ENCODE measurements at regions not wholly inside any gene's neighbourhood (a gene's known extent, or its start where the extent isn't known, plus 50 kb on each side); places are given as distances from the start of the nearest gene placed in this dataset.

DNA sequence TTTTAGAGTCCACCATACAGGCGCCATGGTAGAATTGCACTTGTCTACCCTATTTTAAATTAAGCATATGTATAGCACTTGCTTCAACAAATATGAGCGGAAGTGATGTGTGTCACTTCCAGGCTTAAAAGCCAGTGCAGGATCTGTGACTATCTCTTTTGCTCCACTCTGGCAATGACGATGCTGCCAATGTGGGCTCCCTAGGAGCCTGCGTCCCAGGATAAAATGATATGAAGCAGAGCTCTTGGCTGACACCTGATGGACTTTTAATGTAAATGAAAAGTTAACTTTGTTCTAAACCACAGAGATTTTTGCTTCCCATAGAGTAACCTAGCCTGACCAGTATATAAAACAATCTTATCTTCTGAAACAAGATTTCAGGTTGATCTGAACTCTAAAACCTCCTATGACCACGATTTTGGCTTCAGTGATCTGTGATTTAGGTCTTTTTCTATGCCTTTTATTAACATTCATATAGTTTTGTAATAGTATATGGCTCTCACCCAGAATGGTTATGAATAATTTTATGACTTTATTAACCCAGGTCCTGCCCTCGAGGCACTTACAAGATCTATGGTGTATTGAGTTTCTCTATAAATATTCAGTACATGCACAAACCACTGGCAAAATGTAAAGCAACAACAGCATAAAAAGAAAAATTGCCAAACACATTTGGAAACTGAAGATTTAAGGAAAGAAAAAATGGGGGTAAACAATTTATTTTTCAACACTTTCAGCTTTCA, 422.5 kb upstream of the PIK3C3 start:
- DNase-seq = no peak

DNA sequence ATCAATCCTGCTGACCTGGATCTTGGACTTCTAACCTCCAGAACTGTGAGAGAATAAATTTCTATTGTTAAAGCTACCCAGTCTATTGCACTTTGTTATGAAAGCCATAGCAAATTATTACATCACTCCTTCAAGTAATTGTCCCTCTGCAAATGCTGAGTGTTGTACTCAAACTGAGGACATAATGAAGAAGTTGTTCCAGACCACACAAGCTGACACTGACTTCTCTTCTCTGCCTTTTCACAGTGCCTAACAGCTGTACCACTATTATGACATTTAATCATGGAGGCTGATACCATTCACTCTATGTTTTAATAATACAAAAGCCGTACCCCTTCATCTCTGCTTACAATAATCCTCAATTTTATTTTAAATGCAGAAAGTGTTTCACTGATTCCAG, 424.1 kb upstream of the PIK3C3 start:
- no peak for DNase-seq

DNA sequence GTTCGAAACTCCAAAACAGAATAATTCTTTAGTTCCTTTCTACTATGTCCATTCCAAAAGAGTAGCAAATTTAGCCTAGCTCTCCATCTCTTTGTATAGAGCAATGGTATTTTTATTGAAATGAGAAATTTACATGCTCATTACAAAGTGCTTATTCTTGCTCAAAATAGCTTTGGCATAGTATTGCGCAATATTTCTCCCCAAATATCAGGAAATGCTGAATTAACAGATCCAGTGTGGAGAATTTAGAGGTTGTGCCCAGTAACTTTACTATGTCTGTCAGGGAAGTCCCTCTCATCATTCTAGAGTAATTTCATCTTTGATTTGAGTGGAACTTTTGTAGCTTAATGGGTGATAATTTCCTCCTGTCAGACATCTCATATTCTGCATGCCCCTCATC, 425.9 kb upstream of the PIK3C3 start:
- DNase-seq = no peak

DNA sequence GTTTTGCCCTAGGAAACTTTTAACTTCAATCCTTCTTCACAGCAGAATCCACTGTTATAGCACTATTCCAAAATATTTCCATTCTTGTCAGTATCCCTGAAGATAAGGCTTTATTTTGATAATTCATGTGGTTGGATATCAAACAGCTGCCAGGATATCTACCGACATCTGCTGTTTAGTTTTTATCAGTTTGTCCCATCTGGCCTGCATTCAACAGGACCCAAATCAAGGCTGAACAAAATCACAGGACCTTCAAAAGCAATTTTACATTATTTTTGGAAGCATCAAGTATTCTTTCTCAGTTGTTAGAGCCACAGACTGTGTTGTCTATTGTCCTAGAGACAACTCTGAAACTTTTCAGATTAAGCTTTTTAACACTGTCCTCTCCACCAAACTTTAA, 429.0 kb upstream of the PIK3C3 start:
- DNase-seq = no peak

DNA sequence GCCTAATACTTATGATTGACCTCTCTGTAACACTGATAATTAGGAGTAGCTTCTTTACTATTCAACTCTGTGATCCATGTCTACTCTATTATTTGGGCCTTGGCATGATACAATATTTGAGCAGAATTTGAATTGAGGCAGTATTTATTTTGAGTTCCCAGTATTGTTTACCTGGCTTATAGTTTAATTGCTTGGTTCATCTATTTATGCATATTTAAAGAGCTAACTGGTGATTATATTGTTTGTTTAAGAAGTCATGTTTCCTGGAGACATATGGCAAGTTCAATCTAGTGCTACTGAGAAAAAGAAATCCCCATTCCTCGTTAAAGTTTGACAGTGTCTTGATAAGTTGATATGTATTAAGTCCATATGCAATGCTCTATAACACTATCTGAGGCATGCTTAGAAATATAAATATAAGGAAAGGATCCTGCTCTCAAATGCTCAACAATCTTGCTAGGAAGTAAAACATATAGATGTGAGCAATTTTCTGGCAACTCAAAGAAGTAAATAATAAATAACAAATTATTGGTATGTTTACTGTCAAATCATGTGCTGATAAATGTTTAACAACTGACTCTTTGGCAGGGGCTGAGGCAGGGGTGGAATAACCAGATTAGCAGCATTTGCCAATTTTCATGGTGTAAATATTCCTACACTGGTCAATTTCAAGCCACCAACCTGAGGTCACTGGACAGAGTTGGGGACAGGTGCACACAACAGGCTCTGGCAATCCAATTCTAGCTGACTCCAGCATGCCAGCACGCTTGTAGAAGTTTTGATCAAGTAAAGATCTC, 430.2 kb upstream of the PIK3C3 start:
- no peak for DNase-seq

DNA sequence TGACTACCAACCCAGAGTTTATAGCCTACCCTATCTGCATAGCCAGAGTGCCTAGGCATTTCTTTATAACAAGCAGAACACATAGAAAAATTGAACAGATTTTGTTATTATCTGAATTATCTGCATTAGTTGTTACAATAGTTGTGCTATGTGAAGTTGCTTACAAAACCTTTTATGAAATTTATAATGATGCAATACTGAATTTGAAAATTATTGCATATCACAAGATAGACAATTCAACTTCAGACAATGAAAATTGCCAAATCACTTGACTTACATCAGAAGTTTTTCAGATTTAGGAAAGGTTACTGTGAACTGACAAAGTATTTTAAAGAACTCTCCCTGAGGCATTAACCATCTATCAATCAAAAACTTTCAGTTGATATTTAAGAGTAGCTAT, 437.9 kb upstream of the PIK3C3 start:
- no peak for DNase-seq

DNA sequence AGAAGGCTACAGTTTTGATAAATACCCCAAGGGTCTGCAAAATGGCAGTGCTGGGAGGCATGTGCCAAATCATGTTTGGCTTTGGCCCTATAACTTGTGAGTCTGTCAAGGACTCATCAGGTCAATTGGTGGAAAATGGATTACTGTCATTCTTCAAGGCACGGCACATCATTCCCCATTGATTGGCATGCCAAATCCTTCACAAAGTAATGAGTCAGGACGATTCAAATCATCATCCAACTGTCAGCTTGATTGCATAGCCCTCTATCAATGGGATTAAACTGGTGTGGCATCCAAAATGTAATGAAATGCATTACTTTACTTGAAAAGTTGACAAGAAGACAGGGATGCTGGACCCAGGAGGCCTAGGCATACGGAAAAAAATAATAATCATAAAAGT, 441.6 kb upstream of the PIK3C3 start:
- DNase-seq = no peak

DNA sequence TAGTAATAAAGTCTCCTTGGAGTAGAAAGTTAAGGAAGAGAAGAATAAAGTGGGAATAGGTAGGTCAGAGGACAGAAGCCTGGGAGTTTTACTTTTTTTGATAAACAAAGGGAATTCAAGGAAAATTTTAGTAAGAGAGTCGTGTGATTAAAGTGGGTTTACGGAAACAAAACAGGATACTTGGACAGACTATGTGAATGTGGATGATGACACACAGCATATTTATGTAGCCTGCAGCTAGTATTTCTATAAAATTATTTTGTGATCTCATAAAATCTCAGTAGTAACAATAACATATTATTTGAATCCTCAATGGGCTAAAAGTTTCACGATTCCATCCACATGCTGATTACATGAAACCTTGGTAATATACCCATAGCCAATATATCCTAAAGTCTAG, 450.7 kb upstream of the PIK3C3 start:
- no peak for DNase-seq

DNA sequence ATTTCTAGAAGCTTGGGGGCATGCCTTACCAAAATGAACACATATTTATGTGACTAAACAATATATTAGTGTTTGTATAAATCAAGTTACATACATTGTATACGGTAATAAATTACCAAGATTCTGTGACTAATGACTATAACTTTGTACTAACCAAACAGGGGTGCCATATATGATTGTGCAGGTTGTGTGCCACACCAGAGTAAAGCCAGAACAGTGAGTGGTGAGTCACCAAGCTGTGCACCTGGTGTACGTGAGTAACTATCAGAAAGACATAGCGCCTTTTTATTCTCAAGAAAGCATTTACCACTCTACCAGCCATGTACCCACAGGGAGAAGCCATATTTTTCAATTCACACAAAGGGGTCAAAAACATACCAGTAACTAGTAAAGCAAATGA, 453.2 kb upstream of the PIK3C3 start:
- DNase-seq = no peak

DNA sequence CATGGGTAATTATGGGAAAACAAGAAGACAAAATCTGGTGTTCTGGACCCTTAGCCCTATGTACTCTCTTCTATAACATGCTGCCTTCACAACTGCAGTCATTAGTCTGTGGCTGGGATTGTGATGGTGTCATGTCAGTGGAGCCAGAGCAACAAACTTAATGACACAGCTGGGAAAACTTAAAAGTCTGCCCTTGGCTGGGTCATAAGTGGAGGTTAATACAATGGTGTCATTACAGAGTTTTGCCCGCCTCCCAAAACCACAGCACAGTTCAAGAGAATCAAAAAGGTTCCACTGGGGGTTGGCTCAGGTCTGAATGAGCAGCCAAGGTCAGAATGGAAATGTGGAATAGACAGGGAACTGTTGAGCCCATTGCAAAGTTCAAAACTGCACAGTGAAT, 455.7 kb upstream of the PIK3C3 start:
- DNase-seq = no peak

DNA sequence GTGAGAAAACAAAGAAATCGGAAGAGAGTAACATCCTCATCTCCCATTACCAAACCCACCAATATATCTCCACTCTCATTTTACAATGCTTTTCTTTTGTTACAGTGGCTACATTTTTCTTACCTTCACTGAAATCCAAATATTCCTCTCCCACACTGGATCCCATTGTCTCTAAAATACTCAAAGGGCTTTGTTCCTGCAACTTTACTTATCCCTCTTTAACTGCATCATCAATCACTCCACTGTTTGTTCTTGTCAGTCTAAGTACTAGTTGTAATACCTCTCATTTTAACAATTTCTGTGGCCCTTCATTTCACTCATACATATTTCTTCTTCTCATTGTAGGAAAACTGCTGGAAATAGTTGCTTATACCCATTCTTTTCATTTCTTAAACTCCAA, 464.2 kb upstream of the PIK3C3 start:
- DNase-seq = no peak

DNA sequence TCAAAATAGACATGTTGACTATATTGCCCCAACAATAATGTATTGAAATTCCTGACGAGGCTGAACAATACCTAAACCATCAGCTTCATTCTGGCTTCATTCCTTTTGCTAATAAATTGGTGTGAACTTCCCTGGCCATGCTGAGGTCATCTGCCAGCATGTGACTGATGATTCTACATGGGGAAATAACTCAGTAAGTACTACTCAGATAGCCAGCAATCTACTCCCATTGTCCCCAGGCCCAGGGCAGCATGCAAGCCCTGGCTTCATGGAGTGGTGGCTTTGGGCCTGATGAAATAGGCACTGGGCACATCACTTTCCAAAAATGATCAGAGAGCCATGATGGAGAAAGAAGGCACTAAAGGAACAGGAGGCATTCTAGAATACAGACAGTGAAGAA, 468.5 kb upstream of the PIK3C3 start:
- DNase-seq = no peak

DNA sequence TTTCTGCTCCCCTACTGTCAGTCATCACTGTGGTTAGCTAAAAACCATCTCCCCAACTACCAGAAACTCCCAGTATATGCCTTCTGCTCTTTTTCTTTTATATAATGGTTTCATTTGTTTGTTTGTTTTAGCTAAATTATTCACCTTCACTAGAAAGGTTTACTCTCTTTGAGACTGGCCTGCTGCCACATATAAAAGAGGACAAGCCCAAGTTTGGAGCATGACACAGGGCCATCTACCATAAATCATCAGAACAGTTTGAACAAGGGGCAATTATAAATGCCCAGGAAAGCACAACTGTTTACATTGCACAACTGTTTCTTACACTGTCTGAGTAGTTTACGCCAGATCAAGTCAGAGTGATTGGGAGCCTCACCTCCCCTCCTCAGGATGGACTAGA, 471.0 kb upstream of the PIK3C3 start:
- DNase-seq = no peak

DNA sequence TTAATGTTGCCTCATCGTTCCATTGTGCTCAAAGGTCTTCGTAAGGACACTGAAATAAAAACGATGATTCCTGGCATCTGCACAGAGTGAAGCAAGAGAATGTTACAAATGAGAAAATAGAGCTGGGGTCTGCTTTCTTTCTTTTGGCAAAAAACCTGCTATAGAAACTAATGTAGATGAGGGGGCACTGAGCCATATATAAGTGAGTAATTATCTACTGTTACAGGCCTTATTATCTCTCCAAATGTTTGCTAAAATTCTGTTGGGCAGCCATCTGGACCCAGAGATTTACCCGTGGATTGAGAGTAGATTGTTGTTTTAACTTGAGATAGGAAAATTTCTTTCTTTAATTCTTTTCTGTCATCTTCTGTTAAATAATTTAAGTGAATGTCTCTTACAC, 472.5 kb upstream of the PIK3C3 start:
- no peak for DNase-seq

DNA sequence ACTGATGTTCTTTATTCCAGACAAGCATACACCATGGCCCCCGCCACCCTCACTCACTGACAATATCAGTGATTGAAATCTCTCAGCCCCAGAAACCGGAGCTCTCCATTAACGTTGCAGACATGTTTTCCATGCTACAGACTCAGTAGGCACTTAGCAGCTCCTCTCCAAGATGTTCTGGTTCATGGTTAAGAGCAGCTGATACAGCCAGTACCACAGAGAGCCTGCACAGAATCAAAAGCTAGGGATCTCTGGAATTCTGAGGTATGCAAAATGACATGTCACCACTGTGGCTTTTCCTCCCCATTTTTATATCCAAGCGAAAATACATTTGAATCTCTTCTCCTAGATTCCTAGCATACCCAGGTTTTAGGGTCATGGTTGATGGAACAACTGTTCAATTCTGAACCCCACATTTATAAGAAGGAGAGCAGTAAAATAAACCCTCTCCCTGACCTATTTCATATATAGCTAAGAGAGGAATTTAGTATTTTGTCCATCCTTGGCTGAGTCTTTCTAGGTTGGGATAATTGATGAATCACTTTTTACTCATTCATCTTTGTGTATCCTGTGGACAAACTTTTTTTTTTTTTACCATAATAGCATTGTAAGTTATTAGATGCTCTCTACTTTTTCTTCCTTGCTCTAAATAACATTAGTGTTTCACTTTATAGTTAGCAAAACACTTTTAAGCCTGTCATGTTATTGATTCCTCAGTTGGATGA, 488.4 kb upstream of the PIK3C3 start:
- DNase-seq = no peak

DNA sequence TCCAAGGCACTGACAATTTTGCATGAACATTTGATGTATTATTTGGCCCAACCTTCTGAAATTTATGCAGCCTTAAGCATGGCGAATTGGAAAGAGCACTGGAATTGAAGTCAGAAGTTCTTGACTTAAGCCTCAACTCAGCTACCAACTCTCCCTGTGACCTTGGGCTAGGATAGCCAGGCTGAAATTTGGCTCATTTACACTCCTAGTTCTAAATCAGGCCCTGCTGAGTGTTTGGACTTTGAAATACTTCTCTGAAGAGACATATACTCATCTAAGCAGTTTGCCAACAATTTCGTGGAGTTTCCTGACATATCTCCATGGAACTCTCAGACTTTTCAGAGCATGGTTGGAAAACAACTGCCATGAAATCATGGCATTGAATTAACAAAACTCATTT, 489.6 kb upstream of the PIK3C3 start:
- DNase-seq = no peak

DNA sequence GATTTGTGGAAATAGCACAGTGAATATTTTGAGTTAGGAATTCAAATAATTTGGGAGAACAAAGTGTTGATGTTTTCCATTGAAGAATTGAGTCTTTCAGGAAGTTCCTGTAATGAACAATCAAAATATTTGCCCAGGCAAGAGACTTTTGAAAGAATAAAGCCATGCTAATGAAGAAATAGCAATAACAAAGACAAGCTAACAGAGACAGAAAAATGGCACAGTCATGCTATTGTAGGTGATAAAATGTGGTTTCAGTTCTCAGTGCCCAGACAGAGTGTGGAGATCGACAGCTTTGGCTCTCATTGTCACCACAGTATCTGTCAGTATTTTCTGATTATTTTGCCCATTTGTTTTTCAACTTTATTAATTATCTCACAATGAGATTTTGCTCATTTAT, 490.8 kb upstream of the PIK3C3 start:
- no peak for DNase-seq

DNA sequence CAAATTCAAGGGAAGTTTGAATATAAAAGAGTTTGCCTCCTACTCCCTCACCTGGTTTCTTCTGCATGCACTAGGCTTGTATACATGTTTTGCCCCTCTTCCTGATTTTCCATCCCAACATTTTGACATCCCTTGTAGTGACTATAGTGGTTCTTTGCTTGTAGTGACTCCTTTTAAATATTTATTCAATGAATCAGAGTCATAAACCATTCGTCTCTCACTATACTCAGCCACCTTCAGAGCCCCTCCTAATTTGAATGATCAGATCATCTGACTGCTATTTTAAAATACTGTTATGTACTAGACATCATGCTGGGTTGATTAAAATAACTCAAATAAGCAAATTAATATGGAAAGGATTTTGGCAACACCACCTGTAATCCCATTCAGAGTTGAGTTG, 492.1 kb upstream of the PIK3C3 start:
- DNase-seq = no peak

DNA sequence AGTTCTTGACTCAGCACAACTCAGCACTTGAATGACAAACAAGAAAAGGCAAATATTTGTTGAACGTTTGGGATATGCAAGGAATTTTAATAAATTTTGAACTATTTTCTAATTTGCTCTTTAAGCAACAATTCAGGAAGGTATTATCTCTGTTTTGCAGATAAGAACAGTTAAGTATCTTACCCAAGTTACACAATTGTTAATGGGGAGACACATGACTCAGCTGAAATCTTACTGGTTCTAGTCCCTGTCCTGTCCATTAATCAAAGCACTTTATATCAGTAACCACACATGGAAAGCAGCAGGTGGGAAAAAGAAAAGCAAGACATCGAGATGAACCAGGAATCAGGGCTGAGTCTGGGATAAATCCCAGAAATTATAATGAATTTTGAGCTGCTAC, 493.9 kb upstream of the PIK3C3 start:
- DNase-seq = no peak

DNA sequence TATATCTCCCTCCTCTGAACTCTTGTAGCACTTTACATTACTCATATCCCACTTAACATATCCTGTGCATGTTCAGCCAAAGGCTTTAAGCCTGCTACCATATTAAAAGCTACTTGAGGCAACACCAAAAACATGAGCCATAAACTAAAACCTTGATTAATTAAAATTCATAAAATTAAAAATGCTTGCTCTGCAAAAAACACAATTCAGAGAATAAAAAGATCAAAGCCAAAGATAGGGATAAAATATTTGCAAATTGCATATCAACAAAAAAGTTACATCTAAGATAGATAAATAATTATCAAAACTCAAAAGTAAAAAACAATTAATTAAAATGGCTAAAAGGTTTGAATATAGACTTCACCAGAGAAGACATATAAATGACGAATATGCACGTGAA, 495.4 kb upstream of the PIK3C3 start:
- DNase-seq = no peak

DNA sequence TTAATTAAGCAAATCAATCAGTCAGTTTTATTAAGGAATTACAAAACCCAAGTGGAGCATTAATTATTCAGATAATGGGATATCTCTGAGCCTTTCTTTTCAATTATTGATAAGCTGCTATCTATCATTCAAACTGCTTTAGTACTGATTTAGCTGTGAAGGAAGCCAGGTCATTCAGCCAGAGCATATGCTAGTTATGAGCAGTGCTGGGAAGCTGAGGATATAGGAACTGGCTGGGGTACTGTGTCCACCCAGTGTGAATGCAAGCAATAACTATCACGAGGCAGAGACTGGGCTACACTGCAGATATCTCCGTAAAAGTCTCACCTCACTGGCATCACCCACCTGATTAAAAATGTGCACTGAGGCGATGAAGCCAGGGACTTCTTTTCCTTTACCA, 496.7 kb upstream of the PIK3C3 start:
- no peak for DNase-seq

DNA sequence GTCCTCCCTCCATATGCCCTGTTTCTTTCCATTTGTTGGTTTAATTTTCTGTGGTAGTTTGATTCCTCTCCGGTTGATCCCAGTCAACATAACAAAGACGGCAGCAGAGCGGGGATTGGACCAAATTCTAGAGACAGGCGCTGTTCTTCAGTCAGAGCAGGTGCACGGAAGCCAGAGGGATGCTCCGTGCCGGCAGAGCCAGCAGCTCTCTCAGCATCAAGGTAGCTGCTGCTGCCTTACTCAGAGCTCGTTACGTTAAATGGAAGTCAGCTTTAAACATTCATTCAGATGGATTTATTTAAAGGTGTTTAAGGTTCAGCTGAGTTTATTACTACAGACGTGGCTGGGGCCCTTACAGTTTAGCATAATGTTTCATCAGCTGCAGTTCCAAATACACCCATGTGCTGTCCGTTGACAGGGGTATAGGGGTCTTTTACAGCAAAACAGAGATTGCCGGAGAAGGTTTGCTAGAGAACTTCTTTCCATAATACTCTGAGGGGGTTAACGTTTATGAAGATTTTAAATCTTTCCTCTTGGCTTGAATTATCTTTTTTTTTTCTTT, 497.2 kb upstream of the PIK3C3 start:
- DNase-seq = no peak

DNA sequence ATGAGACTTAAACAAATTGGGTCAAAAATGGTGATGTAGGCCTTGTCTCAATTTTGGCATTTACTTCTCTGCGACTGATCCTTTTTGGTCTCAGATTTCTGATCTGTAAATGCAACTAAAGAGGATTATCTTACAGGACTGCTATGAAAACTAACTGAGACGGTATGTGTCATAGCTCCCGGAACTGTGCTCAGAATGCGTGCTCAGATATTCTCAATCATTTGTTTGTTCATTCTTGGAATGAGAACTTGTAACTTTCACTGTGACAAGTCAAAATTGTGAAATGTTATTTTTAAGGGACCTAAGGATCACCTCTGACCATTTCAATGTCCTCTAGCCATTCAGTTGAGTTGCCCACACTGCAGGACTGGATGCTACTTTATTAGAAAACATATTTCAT, 498.2 kb upstream of the PIK3C3 start:
- no peak for DNase-seq

DNA sequence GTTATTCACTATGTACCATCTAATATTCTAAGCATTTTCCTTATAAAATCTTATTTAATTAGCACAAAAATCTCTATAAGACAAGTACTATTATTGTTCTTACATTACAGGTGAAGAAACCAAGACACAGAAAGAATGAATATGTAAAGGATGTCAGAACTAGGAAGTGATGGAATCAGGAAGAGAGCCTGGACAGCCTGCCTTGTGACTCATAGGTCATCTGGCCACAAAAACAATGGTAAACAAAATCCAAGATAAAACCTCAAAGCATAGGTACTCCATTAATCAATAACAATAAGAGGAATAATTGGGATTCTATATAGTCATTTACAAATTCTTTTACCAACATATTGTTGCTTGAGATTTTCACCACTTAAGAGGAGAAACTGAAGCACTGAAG, 505.4 kb upstream of the PIK3C3 start:
- DNase-seq = no peak
